NCI-H1694 treated with DMSO at 0.1 percent for 48 hours (cell line): ENCODE measurements at regions not wholly inside any gene's neighbourhood (a gene's known extent, or its start where the extent isn't known, plus 50 kb on each side); places are given as distances from the start of the nearest gene placed in this dataset.

Experiments used
- DNase-seq: peaks from one replicate; lab custom pipeline; 2025; lab: John Stamatoyannopoulos, UW

- no peak for DNase-seq
These were observed 225.7 kb downstream of the DPH6 start for GRCh38 chr15:35320158-35320780.

GRCh38 chr15:35319354-35319753, 226.6 kb downstream of the DPH6 start:
- DNase-seq: no peak

GRCh38 chr15:35317217-35317616, 228.7 kb downstream of the DPH6 start:
- DNase-seq: no peak

GRCh38 chr15:35312344-35312743, 227.2 kb upstream of the NANOGP8 start:
- DNase-seq: no peak

- DNase-seq: no peak
These were observed 226.5 kb upstream of the NANOGP8 start for GRCh38 chr15:35311615-35312014.

- DNase-seq: no peak
These were observed 224.8 kb upstream of the NANOGP8 start for GRCh38 chr15:35309886-35310285.

GRCh38 chr15:35308802-35309201, 223.7 kb upstream of the NANOGP8 start:
- no peak for DNase-seq

- no peak for DNase-seq
These were observed 222.6 kb upstream of the NANOGP8 start for GRCh38 chr15:35307676-35308075.

- DNase-seq: no peak
These were observed 221.9 kb upstream of the NANOGP8 start for GRCh38 chr15:35307026-35307425.

GRCh38 chr15:35306361-35306981, 221.4 kb upstream of the NANOGP8 start:
- DNase-seq: no peak

GRCh38 chr15:35305946-35306345, 220.9 kb upstream of the NANOGP8 start:
- no peak for DNase-seq

- DNase-seq: no peak
These were observed 220.0 kb upstream of the NANOGP8 start for GRCh38 chr15:35305031-35305550.

GRCh38 chr15:35304389-35304788, 219.3 kb upstream of the NANOGP8 start:
- DNase-seq: no peak

GRCh38 chr15:35302334-35302733, 217.2 kb upstream of the NANOGP8 start:
- DNase-seq: no peak

GRCh38 chr15:35301088-35301487, 216.0 kb upstream of the NANOGP8 start:
- DNase-seq: no peak

GRCh38 chr15:35299059-35299735, 214.1 kb upstream of the NANOGP8 start:
- DNase-seq: no peak

- no peak for DNase-seq
These were observed 213.4 kb upstream of the NANOGP8 start for GRCh38 chr15:35298509-35298908.

GRCh38 chr15:35293353-35294130, 208.4 kb upstream of the NANOGP8 start:
- no peak for DNase-seq

- no peak for DNase-seq
These were observed 205.2 kb upstream of the NANOGP8 start for GRCh38 chr15:35290301-35290721.

GRCh38 chr15:35289024-35289617, 204.0 kb upstream of the NANOGP8 start:
- peak; percentile 76 for DNase-seq

GRCh38 chr15:35288580-35288979, 203.5 kb upstream of the NANOGP8 start:
- DNase-seq: no peak

GRCh38 chr15:35286721-35287120, 201.6 kb upstream of the NANOGP8 start:
- DNase-seq: no peak
